Keratinocyte (primary cell): ENCODE measurements at regions not wholly inside any gene's neighbourhood (a gene's known extent, or its start where the extent isn't known, plus 50 kb on each side); places are given as distances from the start of the nearest gene placed in this dataset.
A peak's percentile ranks its signal among the peaks of the same experiment; 100 is the strongest.

Experiments
- DNase-seq: peaks from one replicate; pipeline ENCODE4 v3.0.0-alpha.2; 2011; ENCODE audit warnings: low read depth, missing footprints, low spot score
- FAIRE-seq: peaks from 2 replicates; lab custom pipeline; 2011; peaks lifted over from hg19 to GRCh38; lab: Jason Lieb, UNC
- H2AFZ ChIP-seq: 2 replicates; pipeline ENCODE4 v1.6.0; 2012; ENCODE audit warnings: low read length, control low read depth, inconsistent platforms; ENCODE audit not compliant: control insufficient read depth
- H3K27ac ChIP-seq: 2 replicates; pipeline ENCODE4 v1.5.1; 2011; ENCODE audit warnings: low read length; ENCODE audit not compliant: control insufficient read depth, insufficient read depth
- H3K27me3 ChIP-seq: 3 replicates; pipeline ENCODE4 v1.6.0; 2011; ENCODE audit warnings: low read length; ENCODE audit not compliant: control insufficient read depth, insufficient read depth; ENCODE audit errors: extremely low read depth
- H3K36me3 ChIP-seq, 2 experiments: 2 replicates in 1 of 2; 3 replicates in 1 of 2; pipeline ENCODE4 v1.5.1; 2011; ENCODE audit warnings: low read length in 2 of 2, mild to moderate bottlenecking in 1 of 2; ENCODE audit not compliant: control insufficient read depth in 2 of 2, insufficient read depth in 2 of 2; ENCODE audit errors: extremely low read depth in 1 of 2
- H3K4me1 ChIP-seq: 3 replicates; pipeline ENCODE4 v1.5.1; 2011; ENCODE audit warnings: low read length; ENCODE audit not compliant: control insufficient read depth, insufficient read depth; ENCODE audit errors: extremely low read depth
- H3K4me2 ChIP-seq: 3 replicates; pipeline ENCODE4 v1.6.0; 2011; ENCODE audit warnings: low read depth, low read length; ENCODE audit not compliant: control insufficient read depth, insufficient read depth; ENCODE audit errors: extremely low read depth
- H3K4me3 ChIP-seq, 3 experiments: fragments of 200-600 bp in 1 of 3; sonication (generic) in 1 of 3; 2 replicates in 2 of 3; 3 replicates in 1 of 3; pipeline ENCODE4 v1.5.1; 2011 to 2016; ENCODE audit warnings: low read length in 3 of 3, mild to moderate bottlenecking in 3 of 3, control low read depth in 2 of 3, inconsistent platforms in 1 of 3, low read depth in 1 of 3, mixed read lengths in 1 of 3, mixed run types in 1 of 3, moderate library complexity in 1 of 3; ENCODE audit not compliant: control insufficient read depth in 2 of 3, insufficient read depth in 2 of 3; ENCODE audit errors: extremely low read depth in 1 of 3
- H3K79me2 ChIP-seq: 2 replicates; pipeline ENCODE4 v1.6.0; 2012; ENCODE audit warnings: low read length; ENCODE audit not compliant: control insufficient read depth, insufficient read depth
- H3K9ac ChIP-seq: 3 replicates; pipeline ENCODE4 v1.6.0; 2011; ENCODE audit warnings: low read length; ENCODE audit not compliant: control insufficient read depth, insufficient read depth; ENCODE audit errors: extremely low read depth
- H3K9me1 ChIP-seq: 3 replicates; pipeline ENCODE4 v1.6.0; 2011; ENCODE audit warnings: low read length; ENCODE audit not compliant: control insufficient read depth, insufficient read depth; ENCODE audit errors: extremely low read depth
- H3K9me3 ChIP-seq: 2 replicates; pipeline ENCODE4 v1.5.1; 2012; ENCODE audit warnings: low read depth, low read length; ENCODE audit not compliant: control insufficient read depth
- H4K20me1 ChIP-seq: 3 replicates; pipeline ENCODE4 v1.6.0; 2011; ENCODE audit warnings: low read length; ENCODE audit not compliant: control insufficient read depth, insufficient read depth; ENCODE audit errors: extremely low read depth
- CTCF ChIP-seq, 3 experiments: IDR thresholded peaks in 1 of 3; conservative IDR thresholded peaks in 1 of 3; optimal IDR thresholded peaks in 1 of 3; 2 replicates in 2 of 3; 3 replicates in 1 of 3; pipeline versions ENCODE3 to v1.5.1; 2011; ENCODE audit warnings: low read length in 3 of 3, mild to moderate bottlenecking in 3 of 3, moderate library complexity in 2 of 3, control low read depth in 1 of 3, inconsistent platforms in 1 of 3; ENCODE audit not compliant: insufficient read depth in 2 of 3; ENCODE audit errors: extremely low read depth in 1 of 3
- EZH2 ChIP-seq: IDR thresholded peaks from one replicate; pipeline ENCODE4 v1.6.1; 2012; ENCODE audit warnings: inconsistent platforms, mild to moderate bottlenecking, low read length, moderate library complexity
- dilution Hi-C: fragments of 300-500 bp; cut with MboI; formaldehyde crosslinking; loops from one replicate; pipeline ENCODE4 v1.7.0; 2020; ENCODE audit warnings: low sequenced_read_pairs; ENCODE audit not compliant: extremely low pct_ligation_motif_present

DNA sequence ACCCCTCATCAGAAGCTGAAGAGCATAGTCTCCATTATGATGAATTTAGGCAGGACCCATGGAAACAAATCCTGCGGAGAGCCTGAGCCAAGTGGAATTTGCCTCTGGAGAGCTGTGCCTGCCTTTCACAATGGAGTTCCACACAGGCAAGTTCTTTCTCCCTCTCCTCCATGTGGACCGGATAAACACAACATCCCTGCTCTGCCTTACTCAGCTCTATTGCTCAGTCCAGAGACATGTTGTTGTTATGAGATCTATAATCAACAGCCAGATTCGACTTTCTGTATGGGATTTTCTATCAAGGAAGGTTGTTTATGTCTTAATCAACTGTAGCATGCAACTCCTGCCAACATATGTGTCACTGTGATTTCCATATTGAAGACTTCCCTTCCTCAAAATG is 59.5 kb upstream of the ELMO1 start:
- dilution Hi-C loops = no loop called here
- Histone ChIP-seq H3K27ac (no peak overlapping the region), H3K9me1 (no peaks in the 10 kb centered on the region), H3K9me3 (no peaks in the 10 kb centered on the region), H4K20me1 (no peaks in the 10 kb centered on the region), H2AFZ (no peak overlapping the region), H3K36me3 (no peaks in the 10 kb centered on the region), H3K79me2 (no peaks in the 10 kb centered on the region), H3K9ac (no peak overlapping the region), H3K27me3 (no peaks in the 10 kb centered on the region), H3K4me1 (no peaks in the 10 kb centered on the region), H3K4me3 (no peak overlapping the region), H3K4me2 (no peak overlapping the region)
- DNase-seq = no peak
- TF ChIP-seq EZH2 = no peak
- no peak for TF ChIP-seq CTCF (optimal IDR thresholded peaks at IDR 0.05 in 1 of 3, IDR thresholded peaks at IDR 0.05 in 1 of 3, conservative IDR thresholded peaks at IDR 0.05 in 1 of 3; ENCODE audit: extremely low read depth in 1 of 3, insufficient read depth in 2 of 3, low read length in 3 of 3)
- FAIRE-seq = no peak

GRCh38 chr7:37510043-37510634 is 61.5 kb upstream of the ELMO1 start:
- Histone ChIP-seq H2AFZ (no peak overlapping the region), H3K9me1 (no peaks in the 10 kb centered on the region), H3K27me3 (no peaks in the 10 kb centered on the region), H3K79me2 (no peaks in the 10 kb centered on the region), H4K20me1 (no peaks in the 10 kb centered on the region), H3K27ac (no peak overlapping the region), H3K9ac (no peak overlapping the region), H3K4me1 (no peaks in the 10 kb centered on the region), H3K4me3 (no peak overlapping the region), H3K36me3 (no peaks in the 10 kb centered on the region), H3K9me3 (no peaks in the 10 kb centered on the region), H3K4me2 (no peak overlapping the region)
- TF ChIP-seq CTCF (optimal IDR thresholded peaks at IDR 0.05 in 1 of 3, IDR thresholded peaks at IDR 0.05 in 1 of 3, conservative IDR thresholded peaks at IDR 0.05 in 1 of 3; ENCODE audit: extremely low read depth in 1 of 3, insufficient read depth in 2 of 3, low read length in 3 of 3) (peak; percentile 30 to 60 (median 55)), EZH2 (no peak)
- dilution Hi-C loops = no loop called here
- FAIRE-seq (no peak), DNase-seq (no peak)
